Body of pancreas (tissue), 4 donors: ENCODE measurements at regions not wholly inside any gene's neighbourhood (a gene's known extent, or its start where the extent isn't known, plus 50 kb on each side); places are given as distances from the start of the nearest gene placed in this dataset.

ENCODE experiments used
- POLR2A ChIP-seq, 3 donors: fragments of 450-650 bp; IDR thresholded peaks; one replicate each; pipeline ENCODE4 v1.6.1; 2016; ENCODE audit warnings: antibody characterized with exemption in 3 of 3, mild to moderate bottlenecking in 2 of 3
- TF ChIP-seq, protein P1 (sequence below), 7 experiments: fragments of 450-650 bp in 4 of 7; fragments of 200-600 bp in 3 of 7; sonication (generic) in 3 of 7; IDR thresholded peaks; one replicate each; pipeline ENCODE4 v1.5.1; 2016 to 2019; ENCODE audit warnings: antibody characterized with exemption in 7 of 7

DNA sequence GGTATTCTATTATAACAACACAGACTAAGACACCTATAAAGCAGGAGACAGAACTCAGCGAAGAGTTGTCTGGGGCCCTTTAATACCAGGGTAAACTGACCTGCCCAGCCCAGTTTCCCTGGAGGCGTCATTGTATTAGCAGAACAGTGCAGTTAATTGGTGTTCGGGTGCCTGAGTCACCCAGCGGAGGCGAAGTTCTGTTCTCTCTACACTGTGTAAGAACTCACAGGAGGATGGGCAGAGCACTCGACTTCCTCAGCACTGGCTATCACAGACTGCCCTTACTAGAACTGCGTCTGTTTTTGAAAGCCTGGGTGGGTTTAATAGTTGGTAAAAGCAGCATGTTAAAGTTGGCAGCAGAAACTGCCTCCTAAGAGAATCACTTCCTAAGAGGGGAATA lies 106.5 kb upstream of the ATP8B1 start:
- TF ChIP-seq, protein P1, sequence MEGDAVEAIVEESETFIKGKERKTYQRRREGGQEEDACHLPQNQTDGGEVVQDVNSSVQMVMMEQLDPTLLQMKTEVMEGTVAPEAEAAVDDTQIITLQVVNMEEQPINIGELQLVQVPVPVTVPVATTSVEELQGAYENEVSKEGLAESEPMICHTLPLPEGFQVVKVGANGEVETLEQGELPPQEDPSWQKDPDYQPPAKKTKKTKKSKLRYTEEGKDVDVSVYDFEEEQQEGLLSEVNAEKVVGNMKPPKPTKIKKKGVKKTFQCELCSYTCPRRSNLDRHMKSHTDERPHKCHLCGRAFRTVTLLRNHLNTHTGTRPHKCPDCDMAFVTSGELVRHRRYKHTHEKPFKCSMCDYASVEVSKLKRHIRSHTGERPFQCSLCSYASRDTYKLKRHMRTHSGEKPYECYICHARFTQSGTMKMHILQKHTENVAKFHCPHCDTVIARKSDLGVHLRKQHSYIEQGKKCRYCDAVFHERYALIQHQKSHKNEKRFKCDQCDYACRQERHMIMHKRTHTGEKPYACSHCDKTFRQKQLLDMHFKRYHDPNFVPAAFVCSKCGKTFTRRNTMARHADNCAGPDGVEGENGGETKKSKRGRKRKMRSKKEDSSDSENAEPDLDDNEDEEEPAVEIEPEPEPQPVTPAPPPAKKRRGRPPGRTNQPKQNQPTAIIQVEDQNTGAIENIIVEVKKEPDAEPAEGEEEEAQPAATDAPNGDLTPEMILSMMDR (IDR thresholded peaks at IDR 0.05) = no peak
- TF ChIP-seq POLR2A (IDR thresholded peaks at IDR 0.05) = no peak
